Liver (tissue), 7 donors: ENCODE measurements at regions not wholly inside any gene's neighbourhood (a gene's known extent, or its start where the extent isn't known, plus 50 kb on each side); places are given as distances from the start of the nearest gene placed in this dataset.

ENCODE experiments used
- DNase-seq: peaks from one replicate; pipeline ENCODE4 v3.0.0-alpha.2; 2017; ENCODE audit warnings: low spot score
- H3K27ac ChIP-seq, 2 donors: one replicate each; pipeline ENCODE4 v1.7.0; 2013; ENCODE audit warnings: inconsistent platforms in 2 of 2, low read length in 2 of 2, control low read depth in 1 of 2, low read depth in 1 of 2, mild to moderate bottlenecking in 1 of 2
- H3K27me3 ChIP-seq, 4 donors: one replicate each; pipeline versions ENCODE4 v1.6.1 to v1.7.0; 2013; ENCODE audit warnings: low read length in 3 of 4, inconsistent platforms in 1 of 4, mild to moderate bottlenecking in 1 of 4, moderate library complexity in 1 of 4; ENCODE audit not compliant: control insufficient read depth in 4 of 4, insufficient read depth in 4 of 4
- H3K36me3 ChIP-seq, 4 donors: one replicate each; pipeline versions ENCODE4 v1.6.1 to v1.7.0; 2013; ENCODE audit warnings: low read length in 3 of 4, mild to moderate bottlenecking in 3 of 4, low read depth in 1 of 4, moderate library complexity in 1 of 4; ENCODE audit not compliant: control insufficient read depth in 4 of 4, insufficient read depth in 3 of 4
- H3K4me1 ChIP-seq, 4 donors: one replicate each; pipeline versions ENCODE4 v1.6.1 to v1.7.0; 2013; ENCODE audit warnings: low read length in 3 of 4, mild to moderate bottlenecking in 3 of 4, moderate library complexity in 1 of 4; ENCODE audit not compliant: control insufficient read depth in 4 of 4, insufficient read depth in 4 of 4
- H3K4me3 ChIP-seq, 3 donors: one replicate each; pipeline versions ENCODE4 v1.6.1 to v1.7.0; 2013; ENCODE audit warnings: low read length in 3 of 3, control low read depth in 1 of 3, low read depth in 1 of 3, mild to moderate bottlenecking in 1 of 3
- H3K9ac ChIP-seq, 2 donors: one replicate each; pipeline ENCODE4 v1.7.0; 2013; ENCODE audit warnings: low read length in 2 of 2, mild to moderate bottlenecking in 2 of 2, moderate library complexity in 2 of 2, control low read depth in 1 of 2, low read depth in 1 of 2
- H3K9me3 ChIP-seq, 4 donors: one replicate each; pipeline versions ENCODE4 v1.6.1 to v1.7.0; 2013; ENCODE audit warnings: low read length in 3 of 4; ENCODE audit not compliant: control insufficient read depth in 4 of 4
- FOXA2 ChIP-seq: IDR thresholded peaks from 2 replicates; pipeline ENCODE4 v1.6.1; 2016; ENCODE audit warnings: antibody characterized with exemption
- GABPA ChIP-seq, 2 donors: IDR thresholded peaks in 1 of 2; conservative IDR thresholded peaks in 1 of 2; 2 replicates each; pipeline ENCODE4 v1.6.1; 2016; ENCODE audit warnings: antibody characterized with exemption in 2 of 2, mild to moderate bottlenecking in 1 of 2, moderate library complexity in 1 of 2
- HNF4G ChIP-seq: IDR thresholded peaks from 2 replicates; pipeline ENCODE4 v1.6.1; 2016; ENCODE audit warnings: antibody characterized with exemption
- NR2F2 ChIP-seq: IDR thresholded peaks from 2 replicates; pipeline ENCODE4 v1.6.1; 2016; ENCODE audit warnings: antibody characterized with exemption
- SP1 ChIP-seq: IDR thresholded peaks from 2 replicates; pipeline ENCODE4 v1.6.1; 2018; ENCODE audit warnings: antibody characterized with exemption, mild to moderate bottlenecking
- ZBTB33 ChIP-seq: IDR thresholded peaks from 2 replicates; pipeline ENCODE4 v1.6.1; 2016; ENCODE audit warnings: antibody characterized with exemption
- WGBS: extraction: QIAGEN DNeasy Blood & Tissue Kit; methylation state at CpG from one replicate; pipeline ENCODE4 v1.1.7; 2013; 5-methylcytosine and 5-hydroxymethylcytosine counted together
- TF ChIP-seq, protein P1 (sequence below): IDR thresholded peaks from 2 replicates; pipeline ENCODE4 v1.6.1; 2016; ENCODE audit warnings: antibody characterized with exemption
- TF ChIP-seq, protein P2 (sequence below): IDR thresholded peaks from 2 replicates; pipeline ENCODE4 v1.6.1; 2016; ENCODE audit warnings: antibody characterized with exemption
- TF ChIP-seq, protein P3 (sequence below): IDR thresholded peaks from 2 replicates; pipeline ENCODE4 v1.6.1; 2016; ENCODE audit warnings: antibody characterized with exemption, mild to moderate bottlenecking
- donor health status: healthy.
- donor health status: healthy.
- donor health status: healthy.
- donor health status: healthy.

GRCh38 chrX:42459735-42460134, 318.2 kb downstream of the PPP1R2C start (continued):
- TF ChIP-seq ZBTB33 (no peak), SP1 (no peak), GABPA (IDR thresholded peaks at IDR 0.05 in 1 of 2, conservative IDR thresholded peaks at IDR 0.05 in 1 of 2) (no peak)

DNA sequence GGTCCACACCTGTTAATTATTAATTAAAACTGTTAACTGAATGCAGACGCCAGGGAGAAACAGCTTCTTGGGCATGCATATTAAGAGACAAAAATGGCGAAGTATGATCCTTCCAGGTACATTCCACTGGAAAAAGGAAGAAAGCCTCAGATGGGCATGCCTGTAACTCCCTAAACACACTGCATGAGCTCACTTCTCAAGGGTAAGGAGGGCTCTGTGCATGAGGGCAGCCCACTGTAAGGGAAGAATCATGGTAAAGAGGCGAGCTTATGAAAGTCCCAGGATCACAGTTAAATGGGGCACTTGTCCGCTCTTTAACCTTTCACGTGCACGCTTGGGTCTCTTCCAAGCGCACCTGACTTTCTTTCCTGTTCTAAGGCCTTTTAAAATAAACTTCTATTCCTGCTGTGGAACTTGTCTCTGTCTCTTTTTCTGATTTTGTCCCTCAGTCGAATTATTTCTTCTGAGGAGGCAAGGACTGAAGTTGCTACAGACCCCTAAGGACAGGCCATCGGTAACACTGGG, 321.7 kb downstream of the PPP1R2C start:
- no peak for DNase-seq
- no peak overlapping the region for H3K27ac ChIP-seq
- H3K9me3 ChIP-seq = no peaks in the 10 kb centered on the region
- 83% methylated on average over 9 of the region's 9 CpGs for WGBS
- H3K36me3 ChIP-seq = no peaks in the 10 kb centered on the region
- no peaks in the 10 kb centered on the region for H3K27me3 ChIP-seq
- no peak overlapping the region for H3K9ac ChIP-seq
- H3K4me1 ChIP-seq = no peaks in the 10 kb centered on the region
- H3K4me3 ChIP-seq = no peak overlapping the region
- TF ChIP-seq FOXA2 (no peak), NR2F2 (no peak), HNF4G (no peak), SP1 (no peak)
- TF ChIP-seq, protein P1, sequence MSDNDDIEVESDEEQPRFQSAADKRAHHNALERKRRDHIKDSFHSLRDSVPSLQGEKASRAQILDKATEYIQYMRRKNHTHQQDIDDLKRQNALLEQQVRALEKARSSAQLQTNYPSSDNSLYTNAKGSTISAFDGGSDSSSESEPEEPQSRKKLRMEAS = no peak
- TF ChIP-seq, protein P2, sequence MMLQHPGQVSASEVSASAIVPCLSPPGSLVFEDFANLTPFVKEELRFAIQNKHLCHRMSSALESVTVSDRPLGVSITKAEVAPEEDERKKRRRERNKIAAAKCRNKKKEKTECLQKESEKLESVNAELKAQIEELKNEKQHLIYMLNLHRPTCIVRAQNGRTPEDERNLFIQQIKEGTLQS = no peak
- TF ChIP-seq, protein P3, sequence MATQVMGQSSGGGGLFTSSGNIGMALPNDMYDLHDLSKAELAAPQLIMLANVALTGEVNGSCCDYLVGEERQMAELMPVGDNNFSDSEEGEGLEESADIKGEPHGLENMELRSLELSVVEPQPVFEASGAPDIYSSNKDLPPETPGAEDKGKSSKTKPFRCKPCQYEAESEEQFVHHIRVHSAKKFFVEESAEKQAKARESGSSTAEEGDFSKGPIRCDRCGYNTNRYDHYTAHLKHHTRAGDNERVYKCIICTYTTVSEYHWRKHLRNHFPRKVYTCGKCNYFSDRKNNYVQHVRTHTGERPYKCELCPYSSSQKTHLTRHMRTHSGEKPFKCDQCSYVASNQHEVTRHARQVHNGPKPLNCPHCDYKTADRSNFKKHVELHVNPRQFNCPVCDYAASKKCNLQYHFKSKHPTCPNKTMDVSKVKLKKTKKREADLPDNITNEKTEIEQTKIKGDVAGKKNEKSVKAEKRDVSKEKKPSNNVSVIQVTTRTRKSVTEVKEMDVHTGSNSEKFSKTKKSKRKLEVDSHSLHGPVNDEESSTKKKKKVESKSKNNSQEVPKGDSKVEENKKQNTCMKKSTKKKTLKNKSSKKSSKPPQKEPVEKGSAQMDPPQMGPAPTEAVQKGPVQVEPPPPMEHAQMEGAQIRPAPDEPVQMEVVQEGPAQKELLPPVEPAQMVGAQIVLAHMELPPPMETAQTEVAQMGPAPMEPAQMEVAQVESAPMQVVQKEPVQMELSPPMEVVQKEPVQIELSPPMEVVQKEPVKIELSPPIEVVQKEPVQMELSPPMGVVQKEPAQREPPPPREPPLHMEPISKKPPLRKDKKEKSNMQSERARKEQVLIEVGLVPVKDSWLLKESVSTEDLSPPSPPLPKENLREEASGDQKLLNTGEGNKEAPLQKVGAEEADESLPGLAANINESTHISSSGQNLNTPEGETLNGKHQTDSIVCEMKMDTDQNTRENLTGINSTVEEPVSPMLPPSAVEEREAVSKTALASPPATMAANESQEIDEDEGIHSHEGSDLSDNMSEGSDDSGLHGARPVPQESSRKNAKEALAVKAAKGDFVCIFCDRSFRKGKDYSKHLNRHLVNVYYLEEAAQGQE = no peak

DNA sequence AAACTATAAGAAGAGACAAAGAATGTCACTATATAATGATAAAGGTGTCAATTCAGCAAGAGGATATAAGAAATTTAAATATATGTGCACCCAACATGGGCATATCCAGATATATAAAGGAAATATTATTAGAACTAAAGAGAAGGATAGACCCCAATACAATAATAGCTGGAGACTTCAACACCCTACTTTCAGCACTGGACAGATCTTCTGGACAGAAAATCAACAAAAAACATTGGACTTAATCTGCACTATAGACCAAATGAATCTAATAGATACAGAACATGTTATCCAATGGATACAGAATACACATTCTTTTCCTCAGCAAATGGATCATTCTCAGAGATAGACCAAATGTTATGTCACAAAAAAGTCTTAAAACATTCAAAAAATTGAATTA, 327.7 kb downstream of the PPP1R2C start:
- no peaks in the 10 kb centered on the region for H3K27me3 ChIP-seq
- no peak for DNase-seq
- H3K9ac ChIP-seq = no peak overlapping the region
- no peaks in the 10 kb centered on the region for H3K4me1 ChIP-seq
- H3K4me3 ChIP-seq = no peak overlapping the region
- H3K27ac ChIP-seq = no peak overlapping the region
- TF ChIP-seq, protein P3 = peak; percentile 24
- TF ChIP-seq FOXA2 = no peak
- H3K9me3 ChIP-seq = no peaks in the 10 kb centered on the region
- no peaks in the 10 kb centered on the region for H3K36me3 ChIP-seq
